Esophagus squamous epithelium (tissue), 4 donors: ENCODE measurements at regions not wholly inside any gene's neighbourhood (a gene's known extent, or its start where the extent isn't known, plus 50 kb on each side); places are given as distances from the start of the nearest gene placed in this dataset.

Experiments used
- POLR2A ChIP-seq, 4 donors: fragments of 450-650 bp; IDR thresholded peaks; one replicate each; pipeline ENCODE4 v1.6.1; 2017; ENCODE audit warnings: antibody characterized with exemption in 4 of 4, mild to moderate bottlenecking in 4 of 4, moderate library complexity in 3 of 4
- TF ChIP-seq, protein P1 (sequence below), 6 experiments: fragments of 450-650 bp in 4 of 6; fragments of 200-600 bp in 2 of 6; sonication (generic) in 2 of 6; IDR thresholded peaks; one replicate each; pipeline ENCODE4 v1.5.1; 2016 to 2019; ENCODE audit warnings: antibody characterized with exemption in 6 of 6, mild to moderate bottlenecking in 4 of 6, moderate library complexity in 4 of 6

DNA sequence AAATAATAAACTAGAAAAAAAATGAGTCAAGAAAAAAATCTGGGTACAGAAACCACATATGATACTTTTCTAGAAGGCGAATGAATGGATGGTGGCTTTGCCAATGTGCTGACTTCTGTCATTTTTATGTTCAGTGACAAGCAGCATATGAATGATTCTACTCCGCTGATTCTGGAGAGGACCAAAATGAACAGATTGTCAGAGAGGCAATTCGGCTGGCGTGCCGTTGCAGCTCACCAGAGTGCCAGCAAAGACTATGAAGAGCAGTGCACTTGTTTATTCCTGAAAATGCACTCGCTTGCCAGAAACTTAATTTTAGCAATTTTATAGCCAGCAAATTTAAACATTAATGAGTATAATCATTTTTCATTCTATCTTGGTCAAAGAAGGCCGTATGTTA, 105.9 kb upstream of the NYAP2 start:
- TF ChIP-seq, protein P1, sequence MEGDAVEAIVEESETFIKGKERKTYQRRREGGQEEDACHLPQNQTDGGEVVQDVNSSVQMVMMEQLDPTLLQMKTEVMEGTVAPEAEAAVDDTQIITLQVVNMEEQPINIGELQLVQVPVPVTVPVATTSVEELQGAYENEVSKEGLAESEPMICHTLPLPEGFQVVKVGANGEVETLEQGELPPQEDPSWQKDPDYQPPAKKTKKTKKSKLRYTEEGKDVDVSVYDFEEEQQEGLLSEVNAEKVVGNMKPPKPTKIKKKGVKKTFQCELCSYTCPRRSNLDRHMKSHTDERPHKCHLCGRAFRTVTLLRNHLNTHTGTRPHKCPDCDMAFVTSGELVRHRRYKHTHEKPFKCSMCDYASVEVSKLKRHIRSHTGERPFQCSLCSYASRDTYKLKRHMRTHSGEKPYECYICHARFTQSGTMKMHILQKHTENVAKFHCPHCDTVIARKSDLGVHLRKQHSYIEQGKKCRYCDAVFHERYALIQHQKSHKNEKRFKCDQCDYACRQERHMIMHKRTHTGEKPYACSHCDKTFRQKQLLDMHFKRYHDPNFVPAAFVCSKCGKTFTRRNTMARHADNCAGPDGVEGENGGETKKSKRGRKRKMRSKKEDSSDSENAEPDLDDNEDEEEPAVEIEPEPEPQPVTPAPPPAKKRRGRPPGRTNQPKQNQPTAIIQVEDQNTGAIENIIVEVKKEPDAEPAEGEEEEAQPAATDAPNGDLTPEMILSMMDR (IDR thresholded peaks at IDR 0.05) = no peak
- TF ChIP-seq POLR2A (IDR thresholded peaks at IDR 0.05) = no peak
